ENCODE measurements at regions not wholly inside any gene's neighbourhood (a gene's known extent, or its start where the extent isn't known, plus 50 kb on each side); places are given as distances from the start of the nearest gene placed in this dataset.

DNA sequence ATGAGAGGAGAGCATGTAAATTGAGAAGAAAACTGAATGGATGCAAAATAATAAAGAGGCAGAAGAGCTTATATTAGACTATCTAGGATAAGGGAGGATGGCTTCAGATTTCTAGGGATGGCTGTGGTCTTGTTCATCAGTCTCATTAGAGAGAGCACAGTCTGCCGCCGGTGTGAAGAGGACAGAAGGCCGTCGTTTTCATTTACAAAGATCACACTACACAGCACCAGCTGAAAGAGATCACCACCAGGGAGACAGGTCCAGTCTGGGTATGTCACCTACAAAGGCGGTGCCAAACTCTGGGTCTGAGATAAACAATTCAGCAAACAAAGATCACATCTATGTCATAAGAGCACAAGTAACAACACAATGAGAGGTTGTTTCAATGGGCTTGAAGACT lies 1222.3 kb upstream of the SLC10A2 start:
- TF ChIP-seq, protein P1, sequence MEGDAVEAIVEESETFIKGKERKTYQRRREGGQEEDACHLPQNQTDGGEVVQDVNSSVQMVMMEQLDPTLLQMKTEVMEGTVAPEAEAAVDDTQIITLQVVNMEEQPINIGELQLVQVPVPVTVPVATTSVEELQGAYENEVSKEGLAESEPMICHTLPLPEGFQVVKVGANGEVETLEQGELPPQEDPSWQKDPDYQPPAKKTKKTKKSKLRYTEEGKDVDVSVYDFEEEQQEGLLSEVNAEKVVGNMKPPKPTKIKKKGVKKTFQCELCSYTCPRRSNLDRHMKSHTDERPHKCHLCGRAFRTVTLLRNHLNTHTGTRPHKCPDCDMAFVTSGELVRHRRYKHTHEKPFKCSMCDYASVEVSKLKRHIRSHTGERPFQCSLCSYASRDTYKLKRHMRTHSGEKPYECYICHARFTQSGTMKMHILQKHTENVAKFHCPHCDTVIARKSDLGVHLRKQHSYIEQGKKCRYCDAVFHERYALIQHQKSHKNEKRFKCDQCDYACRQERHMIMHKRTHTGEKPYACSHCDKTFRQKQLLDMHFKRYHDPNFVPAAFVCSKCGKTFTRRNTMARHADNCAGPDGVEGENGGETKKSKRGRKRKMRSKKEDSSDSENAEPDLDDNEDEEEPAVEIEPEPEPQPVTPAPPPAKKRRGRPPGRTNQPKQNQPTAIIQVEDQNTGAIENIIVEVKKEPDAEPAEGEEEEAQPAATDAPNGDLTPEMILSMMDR (IDR thresholded peaks at IDR 0.05; ENCODE audit: low read depth, low read length): no peak
- no peak for TF ChIP-seq EZH2phosphoT487 (IDR thresholded peaks at IDR 0.05; ENCODE audit: low read depth)

All from OCI-LY3 (cell line).